GM12864 (cell line): ENCODE measurements at regions not wholly inside any gene's neighbourhood (a gene's known extent, or its start where the extent isn't known, plus 50 kb on each side); places are given as distances from the start of the nearest gene placed in this dataset.
"Not testable (repeated sequence)": the region's sequence is repeated elsewhere in the genome, so short reads cannot be mapped to it uniquely, and the experiment has no call there.

ENCODE experiments used
- DNase-seq: peaks from one replicate; pipeline ENCODE4 v3.0.0-alpha.2; 2011; ENCODE audit warnings: low read depth
- H3K4me3 ChIP-seq: 2 replicates; pipeline ENCODE4 v1.5.1; 2011; ENCODE audit warnings: mild to moderate bottlenecking, low read depth, low read length, control low read depth
- CTCF ChIP-seq: IDR thresholded peaks from 2 replicates; pipeline ENCODE4 v1.5.1; 2011; ENCODE audit warnings: low read depth, mild to moderate bottlenecking, moderate library complexity, low read length, control low read depth, inconsistent platforms; ENCODE audit errors: missing control alignments

DNA sequence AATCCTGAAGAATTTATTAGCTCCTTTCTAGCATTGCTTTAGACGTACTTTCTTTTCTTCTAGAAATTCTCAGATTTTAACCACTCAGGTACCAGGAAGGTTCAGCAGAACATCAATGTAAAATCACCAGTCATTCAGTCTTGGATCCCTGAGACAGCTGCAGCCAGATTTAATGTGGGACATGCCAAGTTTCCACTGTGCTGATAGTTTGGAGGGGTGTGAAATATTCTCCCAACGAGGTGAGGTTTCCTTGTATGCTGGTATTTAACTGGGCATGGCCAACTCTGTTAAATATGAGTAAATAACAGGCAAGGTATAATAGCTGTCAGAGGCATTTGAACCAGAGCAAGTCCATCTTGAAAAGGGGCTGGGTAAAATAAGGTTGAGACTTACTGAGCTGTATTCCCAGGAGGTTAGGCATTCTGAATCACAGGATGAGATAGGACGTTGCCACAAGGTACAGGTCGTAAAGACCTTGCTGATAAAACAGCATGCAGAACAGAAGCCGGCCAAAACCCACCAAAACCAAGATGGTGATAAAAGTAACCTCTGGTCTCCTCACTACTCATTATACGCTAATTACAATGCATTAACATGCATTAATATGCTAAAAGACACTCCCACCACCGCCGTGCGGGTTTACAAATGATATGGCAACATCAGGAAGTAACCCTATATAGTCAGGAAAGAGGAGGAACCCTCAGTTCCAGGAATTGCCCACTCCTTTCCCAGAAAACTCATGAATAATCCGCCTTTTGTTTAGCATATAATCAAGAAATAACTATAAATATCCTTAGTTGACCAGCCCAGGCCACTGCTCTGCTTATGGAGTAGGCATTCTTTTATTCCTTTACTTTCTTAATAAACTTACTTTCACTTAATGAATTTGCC lies 75.2 kb upstream of the RASSF8 start:
- DNase-seq = no peak
- H3K4me3 ChIP-seq = no peak overlapping the region

GRCh38 chr12:25884024-25884919 lies 74.2 kb upstream of the RASSF8 start:
- no peak for DNase-seq
- no peak overlapping the region for H3K4me3 ChIP-seq
- TF ChIP-seq CTCF = no peak

More for the DNA sequence above, 75.2 kb upstream of the RASSF8 start:
- no peak for TF ChIP-seq CTCF

GRCh38 chr12:25884920-25885234 lies 73.6 kb upstream of the RASSF8 start:
- DNase-seq = no peak
- no peak overlapping the region for H3K4me3 ChIP-seq
- no peak for TF ChIP-seq CTCF

DNA sequence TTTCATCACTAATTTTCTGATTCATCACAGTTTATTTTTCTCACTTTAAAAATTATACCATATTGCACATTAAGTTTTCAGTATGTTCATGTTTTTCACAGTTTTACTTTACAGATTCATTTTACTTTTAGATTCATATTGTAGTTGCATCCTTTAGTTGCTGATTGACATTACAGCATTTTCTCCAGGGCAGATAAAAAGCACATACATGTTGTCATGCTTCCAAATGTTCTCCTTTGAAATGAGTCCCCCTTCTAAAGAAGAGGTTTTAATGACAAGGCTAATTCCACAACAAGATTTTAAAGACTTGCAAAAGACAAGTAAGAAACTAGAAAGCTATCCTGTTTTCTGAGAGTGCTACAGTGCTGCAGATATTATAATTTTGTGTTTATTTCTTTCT lies 72.1 kb upstream of the RASSF8 start:
- TF ChIP-seq CTCF = no peak
- no peak overlapping the region for H3K4me3 ChIP-seq
- DNase-seq = no peak

- no peak overlapping the region for H3K4me3 ChIP-seq
- DNase-seq = no peak
- no peak for TF ChIP-seq CTCF
These were observed 71.1 kb upstream of the RASSF8 start for GRCh38 chr12:25887367-25887766.

GRCh38 chr12:25889185-25889584 lies 69.3 kb upstream of the RASSF8 start:
- no peak overlapping the region for H3K4me3 ChIP-seq
- DNase-seq = no peak
- TF ChIP-seq CTCF = no peak

GRCh38 chr12:25891095-25891494 lies 67.4 kb upstream of the RASSF8 start:
- H3K4me3 ChIP-seq, DNase-seq: not testable (repeated sequence)
